SU-DHL-6 (cell line): ENCODE measurements at regions not wholly inside any gene's neighbourhood (a gene's known extent, or its start where the extent isn't known, plus 50 kb on each side); places are given as distances from the start of the nearest gene placed in this dataset.

ENCODE experiments used
- CTCF ChIP-seq: fragments of 200-600 bp; sonication (generic); IDR thresholded peaks from one replicate; pipeline ENCODE4 v1.5.1; 2017; ENCODE audit warnings: antibody characterized with exemption, mild to moderate bottlenecking, low read length, moderate library complexity; ENCODE audit not compliant: insufficient read depth, poor library complexity, severe bottlenecking
- EZH2phosphoT487 ChIP-seq: fragments of 200-600 bp; sonication (generic), shearing (Covaris generic); conservative IDR thresholded peaks from 2 replicates; pipeline ENCODE4 v1.6.1; 2018; ENCODE audit warnings: mild to moderate bottlenecking, antibody characterized with exemption, low read length, moderate library complexity, mixed read lengths

DNA sequence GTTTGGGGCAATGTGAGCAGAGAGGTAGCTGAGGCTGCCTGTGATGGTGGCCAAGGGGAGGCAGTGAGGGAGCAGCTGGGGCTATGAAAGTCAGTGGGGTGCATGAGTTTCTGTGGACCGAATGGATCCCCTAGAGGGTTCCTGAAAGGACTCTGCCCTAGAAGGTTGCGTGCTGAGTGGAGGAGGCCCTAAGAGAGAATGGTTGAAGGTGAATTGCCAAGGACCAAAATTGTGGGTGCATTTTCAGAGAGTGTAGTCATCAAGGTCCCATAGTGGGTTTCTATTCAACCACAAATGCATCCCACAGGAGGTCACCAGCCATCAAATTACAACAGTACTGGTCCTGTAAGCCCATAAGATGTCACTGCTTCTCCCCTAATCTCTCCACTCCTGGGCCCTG, 298.3 kb downstream of the CDK5RAP2 start:
- TF ChIP-seq CTCF (no peak), EZH2phosphoT487 (no peak)
